ENCODE measurements at regions not wholly inside any gene's neighbourhood (a gene's known extent, or its start where the extent isn't known, plus 50 kb on each side); places are given as distances from the start of the nearest gene placed in this dataset.

- no peak for DNase-seq
These were observed 50.0 kb upstream of the RNU6ATAC start for GRCh38 chr9:134214386-134214765.

DNA sequence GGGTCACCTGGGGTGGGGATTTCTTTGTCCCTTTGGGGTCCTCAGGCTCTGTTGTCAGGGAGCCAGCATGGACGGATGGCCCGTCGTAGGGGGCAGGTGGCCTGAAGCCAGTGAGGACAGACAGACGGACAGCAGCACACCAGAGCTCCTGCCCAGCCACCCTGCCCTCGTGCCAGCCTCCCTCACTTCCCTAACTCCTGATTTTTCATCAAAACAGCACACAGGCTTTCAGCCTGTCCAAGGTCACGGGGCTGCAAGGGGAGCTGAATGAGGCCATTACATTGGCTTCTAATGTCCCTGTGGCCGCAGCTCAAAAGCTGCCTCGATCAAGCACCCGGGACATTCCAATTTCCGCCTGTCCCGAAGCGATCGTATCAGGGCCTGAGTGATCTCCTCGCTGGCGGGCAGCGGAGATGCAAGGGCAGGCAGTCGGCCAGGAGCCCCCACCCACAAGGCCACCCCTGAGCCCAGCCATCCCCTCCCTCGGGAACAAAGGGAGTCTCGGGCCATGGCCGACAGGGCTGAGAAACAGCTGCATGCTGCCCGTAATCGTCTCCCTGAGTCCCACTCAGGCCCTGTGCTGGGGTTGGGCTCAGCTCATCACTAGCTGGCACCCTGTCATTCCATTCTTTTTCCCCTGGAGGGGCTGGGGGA is 50.5 kb upstream of the RNU6ATAC start:
- DNase-seq = no peak

DNA sequence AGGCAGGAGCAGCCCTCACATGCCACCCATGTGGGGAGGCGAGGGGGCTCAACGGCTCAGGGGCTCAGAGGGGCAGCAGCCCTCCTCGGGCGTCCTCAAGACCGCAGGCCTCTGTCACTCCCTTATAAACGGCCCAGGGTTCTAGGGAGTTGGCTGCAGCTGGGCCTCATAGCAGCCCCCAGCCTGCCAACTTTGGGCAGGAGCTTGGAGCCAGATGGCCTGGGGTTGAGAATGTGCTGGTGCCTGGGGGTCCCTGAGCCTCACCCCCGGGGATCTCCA is 51.0 kb upstream of the RNU6ATAC start:
- DNase-seq = no peak

- DNase-seq = no peak
These were observed 51.5 kb upstream of the RNU6ATAC start for GRCh38 chr9:134215699-134216448.

DNA sequence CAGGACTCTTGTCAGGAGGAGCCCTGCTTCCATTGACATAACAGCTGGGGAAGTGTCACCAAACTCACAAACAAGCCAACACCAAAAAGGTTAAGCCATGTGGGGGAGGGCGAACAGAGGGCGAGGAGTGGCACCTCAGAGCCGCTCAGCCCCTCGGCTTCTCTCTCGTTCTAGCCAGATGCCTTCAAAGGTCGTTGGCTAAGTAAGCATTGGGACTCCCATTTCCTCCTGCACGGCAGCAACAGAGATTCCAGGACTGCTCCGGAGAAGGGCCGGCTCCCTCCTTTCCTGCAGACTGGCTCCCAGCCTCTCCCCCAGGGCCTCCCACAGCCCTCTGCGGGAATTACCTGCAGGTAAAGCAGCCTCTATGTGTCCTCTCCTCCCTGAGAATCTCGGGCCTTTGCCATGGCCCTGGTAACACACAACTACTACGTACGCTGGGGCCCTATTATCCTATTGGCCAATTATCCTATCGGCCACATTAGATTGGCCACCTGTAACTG is 52.1 kb upstream of the RNU6ATAC start:
- DNase-seq = no peak

DNA sequence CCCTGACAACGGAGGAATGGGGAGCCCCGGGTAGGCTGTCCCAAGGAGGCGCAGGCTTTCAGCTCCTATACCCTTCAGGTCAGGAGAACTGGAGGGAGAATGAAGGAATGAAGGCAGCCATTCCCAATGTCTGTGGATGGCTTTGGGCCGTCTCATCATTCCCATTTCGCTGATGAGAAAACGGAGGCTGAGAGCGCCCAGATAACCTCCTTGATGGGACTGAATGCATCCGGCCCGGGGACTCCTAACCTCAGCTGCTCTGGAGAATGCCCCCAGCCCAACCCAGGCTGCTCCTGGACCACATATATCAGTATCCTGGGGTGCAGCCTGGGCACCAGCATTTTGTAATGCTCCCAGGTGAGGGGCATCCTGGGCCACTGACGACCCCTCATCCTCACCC is 52.6 kb upstream of the RNU6ATAC start:
- no peak for DNase-seq

- no peak for DNase-seq
These were observed 53.3 kb upstream of the RNU6ATAC start for GRCh38 chr9:134217431-134218210.

DNA sequence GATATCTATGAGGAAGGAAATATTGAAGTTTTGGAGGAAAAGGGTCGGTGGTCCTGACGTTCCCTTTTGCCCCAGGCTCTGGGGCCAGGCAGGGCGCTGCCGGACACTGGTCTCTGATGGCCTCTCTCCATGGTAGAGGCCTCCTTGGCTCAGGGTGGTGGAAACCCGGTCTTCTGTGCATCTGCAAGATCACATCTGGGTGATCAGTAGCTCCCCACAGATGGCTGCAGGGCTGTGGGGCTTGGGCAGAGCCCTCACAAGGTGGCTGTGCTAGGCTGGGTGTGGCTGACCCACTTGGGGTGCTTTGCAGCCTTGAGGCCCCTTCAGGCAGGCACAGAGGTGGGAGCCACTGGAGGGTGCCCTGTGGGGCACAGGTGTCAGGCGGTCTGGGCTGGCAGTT is 53.9 kb upstream of the RNU6ATAC start:
- no peak for DNase-seq

DNA sequence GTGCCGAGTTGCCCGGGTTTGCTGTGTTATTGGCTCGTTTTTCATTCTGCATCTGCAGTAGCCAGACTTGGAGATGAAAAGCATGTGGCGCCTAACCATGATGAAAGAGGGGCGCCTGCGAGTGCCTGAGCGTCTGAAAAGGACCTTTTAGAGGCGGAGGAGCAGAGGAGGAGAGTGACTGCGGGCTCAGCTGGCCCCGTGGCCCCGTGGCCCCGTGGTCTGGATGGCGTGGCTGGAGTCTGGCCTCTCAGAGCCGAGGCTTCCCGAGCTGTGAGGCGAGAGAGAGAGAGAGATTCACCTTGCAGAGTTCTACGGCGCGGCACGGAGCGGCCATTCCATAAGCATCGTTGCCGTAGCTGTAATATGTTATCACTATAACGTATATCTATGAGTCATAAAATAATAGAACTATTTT is 55.3 kb upstream of the RNU6ATAC start:
- no peak for DNase-seq

DNA sequence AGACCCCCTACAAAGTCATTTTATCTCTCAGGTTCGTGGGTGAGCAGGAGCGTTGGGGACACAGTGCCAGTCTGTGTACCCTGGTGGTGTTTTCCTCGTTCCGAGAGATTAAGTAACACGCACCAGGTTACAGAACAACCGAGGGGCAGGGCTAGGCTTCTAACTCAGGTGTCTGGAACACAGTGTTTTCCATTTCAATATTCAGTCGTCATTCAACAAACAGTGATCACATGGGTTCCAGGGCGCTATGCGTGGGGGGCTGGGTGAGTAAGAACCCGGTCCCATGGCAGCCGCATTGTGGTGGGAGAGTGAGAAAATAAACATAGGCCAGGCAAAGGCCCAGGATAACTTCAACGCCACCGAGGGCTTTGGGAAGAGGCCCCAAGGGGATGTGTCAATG is 55.9 kb upstream of the RNU6ATAC start:
- DNase-seq = no peak

DNA sequence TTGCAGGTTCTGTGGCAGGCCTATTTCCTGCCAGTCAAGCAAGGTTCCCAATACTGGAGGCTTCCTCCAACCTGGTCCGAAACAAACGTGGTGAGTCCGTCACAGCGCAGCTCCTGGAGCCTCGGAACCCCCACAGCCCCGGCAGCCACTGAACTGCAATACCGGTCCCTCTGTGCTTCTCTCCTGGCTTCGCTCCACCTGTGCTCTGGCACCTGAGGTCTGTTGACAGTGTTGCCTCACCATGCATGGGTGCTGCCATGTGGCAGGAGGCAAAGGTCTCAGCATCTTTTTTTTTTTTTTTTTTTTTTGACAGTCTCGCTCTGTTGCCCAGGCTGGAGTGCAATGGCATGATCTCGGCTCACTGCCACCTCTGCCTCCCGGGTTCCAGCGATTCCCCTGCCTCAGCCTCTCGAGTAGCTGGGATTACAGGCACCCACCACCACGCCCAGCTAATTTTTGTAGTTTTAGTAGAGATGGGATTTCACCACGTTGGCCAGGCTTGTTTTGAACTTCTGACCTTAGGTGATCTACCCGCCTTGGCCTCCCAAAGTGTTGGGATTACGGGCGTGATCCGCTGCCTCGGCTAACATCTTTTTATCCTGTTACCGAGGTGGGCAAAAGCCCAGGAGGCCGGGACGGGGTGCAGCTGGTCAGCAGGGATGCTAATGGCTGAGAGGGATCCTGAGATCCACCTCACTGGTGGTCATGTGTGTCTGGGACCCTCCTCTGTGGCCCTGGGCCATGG is 57.1 kb upstream of the RNU6ATAC start:
- no peak for DNase-seq

DNA sequence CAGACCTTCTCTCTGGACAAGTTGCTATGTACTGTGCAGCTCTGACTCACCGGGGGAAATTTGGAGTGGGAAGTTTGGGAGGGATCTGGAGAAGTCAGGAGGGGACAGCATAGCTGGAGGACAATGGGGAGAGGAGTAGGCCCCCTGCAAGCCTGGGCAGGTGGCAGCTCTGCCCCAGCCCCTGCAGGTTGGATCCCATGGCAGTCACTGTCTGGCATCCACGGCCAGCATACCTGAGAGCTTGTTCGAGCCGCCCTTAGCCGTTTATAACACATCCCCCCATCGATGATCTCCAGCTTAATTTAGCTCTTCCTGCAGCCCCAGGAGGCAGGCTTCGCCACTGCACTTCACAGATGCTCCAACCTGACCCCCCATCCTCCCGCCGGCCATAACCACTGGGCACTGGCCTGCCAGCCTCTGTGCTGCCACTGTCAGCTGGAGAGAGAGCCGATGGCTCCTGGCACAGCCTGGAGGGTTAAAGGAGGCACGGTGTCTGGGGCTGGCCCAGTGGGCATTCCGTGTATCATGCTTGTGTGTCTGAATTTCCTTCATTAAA is 57.7 kb upstream of the RNU6ATAC start:
- DNase-seq = no peak

- DNase-seq = no peak
These were observed 58.7 kb upstream of the RNU6ATAC start for GRCh38 chr9:134223091-134223490.

DNA sequence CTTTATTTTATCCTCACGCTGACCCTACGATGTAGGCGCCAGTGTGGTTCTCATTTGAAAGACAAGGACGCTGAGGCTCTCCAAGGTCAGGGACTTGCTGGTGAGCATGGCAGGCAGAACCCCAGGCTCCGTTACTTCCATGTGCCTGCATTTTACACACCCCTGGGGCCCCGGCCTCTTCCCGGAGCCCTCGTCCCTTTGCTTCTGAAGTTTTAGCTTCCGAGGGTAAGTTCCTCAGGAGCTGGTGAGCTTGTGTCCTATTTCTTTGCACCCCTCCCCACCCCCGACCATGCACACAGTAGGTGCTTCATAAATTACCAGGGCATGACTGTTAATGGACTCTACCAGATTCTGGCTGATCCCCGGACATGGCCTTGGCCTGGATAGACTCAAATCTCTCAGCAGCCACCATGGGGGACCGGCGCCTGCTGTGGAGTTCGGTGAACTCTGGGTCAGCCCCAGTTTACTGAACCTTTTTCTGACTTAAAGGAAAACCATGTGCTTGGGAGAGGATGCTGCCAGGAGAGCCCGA is 59.3 kb upstream of the RNU6ATAC start:
- no peak for DNase-seq

DNA sequence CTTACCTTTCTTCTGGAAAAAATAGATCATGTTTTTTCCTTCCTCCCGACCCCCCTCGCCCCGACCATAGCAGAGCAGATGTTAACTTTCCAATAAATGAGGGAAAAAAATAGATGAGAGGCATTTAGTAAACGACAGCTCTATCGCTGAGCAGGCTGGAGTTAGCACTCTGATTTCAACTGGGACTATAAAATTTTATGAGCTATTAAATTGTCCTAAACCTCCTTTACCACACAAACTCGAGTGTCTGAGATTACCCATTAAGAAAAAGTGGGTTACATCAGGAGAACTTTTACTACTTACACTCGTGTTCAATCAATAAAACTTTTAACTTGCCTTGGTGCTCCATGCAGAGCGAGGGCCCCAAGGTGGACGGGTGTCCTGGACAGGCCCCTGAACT is 59.8 kb upstream of the RNU6ATAC start:
- DNase-seq = no peak

- DNase-seq = no peak
These were observed 60.3 kb upstream of the RNU6ATAC start for GRCh38 chr9:134224567-134225093.

GRCh38 chr9:134225186-134225585 is 60.8 kb upstream of the RNU6ATAC start:
- no peak for DNase-seq

DNA sequence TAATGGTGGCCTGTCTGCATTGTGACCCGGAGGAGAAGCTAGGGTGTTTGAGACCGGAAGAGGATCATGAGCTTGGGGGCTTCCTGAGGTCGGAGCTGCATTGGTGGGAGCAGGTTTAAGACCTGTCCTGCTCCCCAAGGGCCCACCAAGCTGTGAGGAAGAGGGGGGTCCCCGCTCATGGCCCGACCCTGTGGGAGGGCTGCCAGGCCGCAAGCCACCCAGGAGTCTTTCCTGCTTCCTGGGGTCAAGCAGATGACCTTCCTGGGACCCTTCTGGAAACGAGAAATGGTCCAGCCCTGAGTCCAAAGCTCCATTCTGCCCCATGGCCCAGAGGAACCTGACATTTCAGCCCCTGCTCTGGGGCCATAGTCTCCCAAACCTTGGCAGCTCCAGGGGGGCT is 61.5 kb upstream of the RNU6ATAC start:
- no peak for DNase-seq

GRCh38 chr9:134226221-134226930 is 62.0 kb upstream of the RNU6ATAC start:
- no peak for DNase-seq

DNA sequence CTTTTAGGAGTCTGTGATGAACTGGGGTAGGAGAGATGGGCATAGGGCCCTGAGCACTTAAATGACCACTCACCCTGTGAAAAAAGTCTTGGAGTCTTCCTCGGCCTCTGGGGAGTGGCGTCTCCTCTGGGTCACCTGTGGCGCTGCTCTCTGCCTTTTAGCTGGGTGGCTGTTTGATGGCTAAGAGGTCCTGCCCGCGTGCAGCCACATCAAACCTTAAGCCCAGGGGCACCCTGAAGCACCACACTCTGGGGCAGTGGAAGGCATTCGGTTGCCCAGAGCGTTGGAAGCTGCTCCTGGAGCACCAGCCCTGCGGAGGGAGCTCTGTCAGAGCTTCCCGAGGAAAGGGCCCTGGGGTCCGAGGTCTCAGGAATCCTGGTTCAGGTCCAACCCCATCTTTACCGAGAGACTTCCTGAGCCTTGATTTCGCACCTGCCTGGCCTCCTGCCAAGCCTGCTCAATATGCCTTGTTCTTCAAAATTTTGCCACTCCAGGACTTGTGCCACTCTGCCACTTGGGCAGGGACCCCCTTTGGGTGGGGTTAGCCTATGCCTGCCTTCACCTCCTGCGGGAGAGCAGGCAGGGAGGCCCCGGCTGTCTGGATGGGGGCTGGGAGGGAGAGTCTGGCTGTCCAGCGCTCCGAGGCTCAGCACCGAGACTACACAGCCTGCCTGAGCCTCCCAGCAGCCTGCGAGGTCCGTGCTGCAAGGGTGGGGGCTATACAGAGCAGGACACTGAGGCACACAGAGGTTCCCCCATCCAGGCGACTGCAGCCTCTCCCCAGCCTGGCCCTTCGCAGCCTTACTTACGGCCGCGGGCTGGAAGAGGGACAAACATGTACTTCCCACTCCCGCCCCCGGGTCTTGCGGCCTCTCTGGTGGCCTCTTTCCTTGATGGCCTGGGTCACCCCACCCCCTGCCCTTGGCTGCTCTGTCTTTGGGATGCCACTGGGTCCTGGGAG is 63.4 kb upstream of the RNU6ATAC start:
- DNase-seq = no peak

DNA sequence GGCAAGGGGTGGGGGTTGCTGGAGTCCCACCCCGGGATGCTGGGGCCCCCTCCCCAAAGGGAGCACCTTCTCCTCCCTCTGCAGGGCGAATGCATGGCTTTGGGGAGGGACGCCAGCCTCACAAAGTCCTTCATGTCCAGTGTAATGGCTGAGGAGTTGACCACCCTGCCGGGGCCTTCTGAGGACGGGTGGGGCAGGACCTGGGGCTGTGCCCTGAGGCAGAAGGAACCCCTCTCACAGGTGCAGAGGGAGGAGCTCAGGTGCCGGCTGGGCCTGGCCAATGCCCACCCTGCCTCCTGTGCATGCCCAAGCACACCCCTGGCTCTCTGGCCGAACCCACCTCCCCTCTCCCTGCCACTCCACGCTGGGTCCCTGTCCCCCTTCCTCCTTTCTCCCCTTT is 64.3 kb upstream of the RNU6ATAC start:
- no peak for DNase-seq

All from stimulated activated naive CD4-positive, alpha-beta T cell (primary cell).